SK-N-SH (cell line): ENCODE measurements at regions not wholly inside any gene's neighbourhood (a gene's known extent, or its start where the extent isn't known, plus 50 kb on each side); places are given as distances from the start of the nearest gene placed in this dataset.

Experiments used
- CTCF ChIA-PET: fragments of 300-600, 350-600 bp; formaldehyde crosslinking; extraction: SDS; loops from one replicate; lab custom pipeline; 2021; lab: Yijun Ruan, JAX
- POLR2A ChIA-PET: fragments of 350-600 bp; sonication (Branson Sonifier 250); formaldehyde crosslinking; extraction: SDS; loops from one replicate; lab custom pipeline; 2020; ENCODE audit warnings: antibody characterized with exemption, inconsistent platforms; lab: Yijun Ruan, JAX
- DNase-seq: peaks from one replicate; pipeline ENCODE4 v3.0.0; 2012
- H2AFZ ChIP-seq: fragments of 200-600 bp; sonication (generic); 2 replicates; pipeline ENCODE4 v1.8.1; 2016; ENCODE audit warnings: antibody characterized with exemption, mild to moderate bottlenecking, low read depth
- H3F3A ChIP-seq: fragments of 200-600 bp; sonication (generic); replicated peaks from 2 replicates; pipeline ENCODE3; 2016; ENCODE audit warnings: antibody characterized with exemption, mild to moderate bottlenecking; ENCODE audit not compliant: insufficient read depth
- H3K27ac ChIP-seq, 2 experiments: fragments of 200-500 bp in 1 of 2; fragments of 200-600 bp in 1 of 2; sonication (Bioruptor generic) in 1 of 2; sonication (generic), shearing (Covaris generic) in 1 of 2; 2 replicates each; pipeline versions ENCODE4 v1.5.1 to v1.6.1; 2014 to 2016; ENCODE audit warnings: low read depth in 2 of 2, inconsistent platforms in 1 of 2, low read length in 1 of 2, mild to moderate bottlenecking in 1 of 2, mixed read lengths in 1 of 2
- H3K27me3 ChIP-seq: fragments of 200-600 bp; sonication (generic), shearing (Covaris generic); 2 replicates; pipeline ENCODE4 v1.6.1; 2016; ENCODE audit warnings: mixed run types; ENCODE audit not compliant: insufficient read depth
- H3K36me3 ChIP-seq, 2 experiments: fragments of 200-500 bp in 1 of 2; fragments of 200-600 bp in 1 of 2; sonication (Bioruptor generic) in 1 of 2; sonication (generic) in 1 of 2; replicated peaks in 1 of 2; 2 replicates each; pipeline versions ENCODE3 to v1.5.1; 2014 to 2016; ENCODE audit warnings: low read length in 1 of 2, mild to moderate bottlenecking in 1 of 2; ENCODE audit not compliant: insufficient read depth in 2 of 2, control insufficient read depth in 1 of 2
- H3K4me1 ChIP-seq, 2 experiments: fragments of 200-500 bp in 1 of 2; fragments of 200-600 bp in 1 of 2; sonication (Bioruptor generic) in 1 of 2; sonication (generic), shearing (Covaris generic) in 1 of 2; 2 replicates each; pipeline versions ENCODE4 v1.5.1 to v1.6.1; 2014 to 2016; ENCODE audit warnings: low read depth in 1 of 2, low read length in 1 of 2, mixed run types in 1 of 2; ENCODE audit not compliant: insufficient read depth in 2 of 2, control insufficient read depth in 1 of 2
- H3K4me2 ChIP-seq: fragments of 200-600 bp; sonication (generic), shearing (Covaris generic); 2 replicates; pipeline ENCODE4 v1.6.1; 2017; ENCODE audit warnings: mixed run types
- H3K4me3 ChIP-seq, 2 experiments: fragments of 200-500 bp in 1 of 2; fragments of 200-600 bp in 1 of 2; sonication (Bioruptor generic) in 1 of 2; sonication (generic), shearing (Covaris generic) in 1 of 2; 2 replicates each; pipeline versions ENCODE4 v1.5.1 to v1.8.1; 2014 to 2016; ENCODE audit warnings: low read depth in 2 of 2, inconsistent platforms in 1 of 2, low read length in 1 of 2, mild to moderate bottlenecking in 1 of 2, mixed read lengths in 1 of 2, moderate library complexity in 1 of 2
- H3K79me2 ChIP-seq: fragments of 200-600 bp; sonication (generic); 2 replicates; pipeline ENCODE4 v1.8.1; 2017; ENCODE audit warnings: mild to moderate bottlenecking; ENCODE audit not compliant: insufficient read depth
- H3K9ac ChIP-seq: fragments of 200-600 bp; sonication (generic); 2 replicates; pipeline ENCODE4 v1.6.1; 2017; ENCODE audit warnings: mixed run types
- H3K9me2 ChIP-seq: fragments of 200-600 bp; sonication (generic); 2 replicates; pipeline ENCODE4 v1.6.1; 2017; ENCODE audit warnings: mixed run types
- H3K9me3 ChIP-seq: fragments of 200-600 bp; sonication (generic); 2 replicates; pipeline ENCODE4 v1.6.1; 2017; ENCODE audit warnings: mixed run types, mild to moderate bottlenecking, moderate library complexity
- H4K20me1 ChIP-seq: fragments of 200-600 bp; sonication (generic); 2 replicates; pipeline ENCODE4 v1.6.1; 2017; ENCODE audit warnings: mild to moderate bottlenecking, mixed run types; ENCODE audit not compliant: insufficient read depth
- FOSL2 ChIP-seq: IDR thresholded peaks from 2 replicates; pipeline ENCODE4 v1.4.0; 2012; ENCODE audit warnings: low read depth, mild to moderate bottlenecking, moderate library complexity, borderline replicate concordance
- FOXM1 ChIP-seq: IDR thresholded peaks from 2 replicates; pipeline ENCODE4 v1.4.0; 2012; ENCODE audit warnings: low read depth, mild to moderate bottlenecking
- NFIC ChIP-seq: IDR thresholded peaks from 2 replicates; pipeline ENCODE4 v1.4.0; 2012; ENCODE audit warnings: borderline replicate concordance
- RFX5 ChIP-seq: IDR thresholded peaks from 2 replicates; pipeline ENCODE4 v1.6.1; 2012; ENCODE audit warnings: mild to moderate bottlenecking, improper control_type of control experiment, low read length
- RXRA ChIP-seq: IDR thresholded peaks from 2 replicates; pipeline ENCODE4 v1.4.0; 2012; ENCODE audit warnings: low read depth, mild to moderate bottlenecking, borderline replicate concordance
- TEAD4 ChIP-seq: IDR thresholded peaks from 2 replicates; pipeline ENCODE4 v1.4.0; 2012; ENCODE audit warnings: mild to moderate bottlenecking, borderline replicate concordance; ENCODE audit not compliant: insufficient read depth
- WGBS: methylation state at CpG from one replicate; pipeline ENCODE4 v1.1.6; 2017; ENCODE audit warnings: low lambda C conversion rate; 5-methylcytosine and 5-hydroxymethylcytosine counted together
- TF ChIP-seq, protein P1 (sequence below): fragments of 150-350 bp; IDR thresholded peaks from 2 replicates; pipeline ENCODE4 v1.6.1; 2017; ENCODE audit warnings: antibody characterized with exemption, low read length, low read depth, borderline replicate concordance
- TF ChIP-seq, protein P2 (sequence below): IDR thresholded peaks from 2 replicates; pipeline ENCODE4 v1.4.0; 2012; ENCODE audit warnings: low read depth

DNA sequence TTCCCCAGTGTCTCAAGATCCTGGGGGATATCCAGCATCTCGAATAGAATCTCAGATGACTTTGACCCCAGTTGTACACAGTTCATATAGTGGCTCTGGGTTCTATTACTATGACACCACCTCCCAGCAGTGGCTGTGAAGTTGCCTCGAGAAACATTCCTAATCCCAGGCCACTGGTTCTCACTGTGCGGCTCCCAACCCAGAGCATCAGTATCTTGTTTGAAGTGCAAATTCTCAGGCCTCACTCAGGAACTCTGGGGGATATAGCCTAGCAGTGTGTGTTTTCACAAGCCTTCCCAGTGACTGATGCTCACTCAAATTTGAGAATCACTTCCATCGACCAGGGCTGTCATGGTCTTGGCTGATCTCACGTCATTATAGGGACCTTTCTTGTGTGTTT lies 69.3 kb upstream of the IGF1 start:
- ChIA-PET CTCF (no interaction called here), POLR2A (no interaction called here)
- WGBS: 53% methylated on average over 5 of the region's 5 CpGs

DNA sequence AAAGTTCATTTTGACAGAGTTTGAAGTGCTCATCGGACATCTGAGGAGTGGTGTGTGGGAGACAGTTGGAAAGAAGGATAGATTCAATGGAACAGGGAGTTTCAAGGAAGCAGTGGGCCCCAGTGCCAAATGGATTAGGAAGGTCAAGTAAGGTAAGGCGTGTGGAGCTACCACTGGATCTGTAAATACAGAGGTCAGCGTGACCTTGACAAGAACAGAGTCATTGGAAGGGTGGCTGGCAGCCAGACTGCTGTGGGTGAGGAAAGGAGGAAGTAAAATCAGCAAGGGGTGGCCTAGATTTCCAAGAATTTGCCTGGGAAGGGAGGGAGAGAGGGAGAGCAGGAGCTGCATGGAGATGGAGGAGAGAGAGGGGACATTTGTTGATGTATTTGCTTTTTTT lies 68.2 kb upstream of the IGF1 start:
- TF ChIP-seq, protein P1, sequence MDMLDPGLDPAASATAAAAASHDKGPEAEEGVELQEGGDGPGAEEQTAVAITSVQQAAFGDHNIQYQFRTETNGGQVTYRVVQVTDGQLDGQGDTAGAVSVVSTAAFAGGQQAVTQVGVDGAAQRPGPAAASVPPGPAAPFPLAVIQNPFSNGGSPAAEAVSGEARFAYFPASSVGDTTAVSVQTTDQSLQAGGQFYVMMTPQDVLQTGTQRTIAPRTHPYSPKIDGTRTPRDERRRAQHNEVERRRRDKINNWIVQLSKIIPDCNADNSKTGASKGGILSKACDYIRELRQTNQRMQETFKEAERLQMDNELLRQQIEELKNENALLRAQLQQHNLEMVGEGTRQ: no peak
- TF ChIP-seq NFIC (peak; percentile 30; the same call in 1 of the 2 replicates), RXRA (peak; percentile 64; the same call in 1 of the 2 replicates)
- H2AFZ ChIP-seq: 0 out of 2 replicates have a peak overlapping the region, but pooled peaks have one; percentile 11

More for the DNA sequence above, 69.3 kb upstream of the IGF1 start:
- H3K79me2 ChIP-seq: no peaks in the 10 kb centered on the region
- H3K27ac ChIP-seq: no peak overlapping the region
- H3K36me3 ChIP-seq: no peaks in the 10 kb centered on the region
- no peaks in the 10 kb centered on the region for H3K27me3 ChIP-seq
- H3K9me3 ChIP-seq: no peaks in the 10 kb centered on the region
- H3K9me2 ChIP-seq: no peaks in the 10 kb centered on the region
- no peak overlapping the region for H3K4me3 ChIP-seq
- no peak for DNase-seq
- H4K20me1 ChIP-seq: no peaks in the 10 kb centered on the region
- H3K9ac ChIP-seq: no peak overlapping the region
- peaks cover 0 to 22% of the 10 kb centered on the region in 2 experiments; a peak in 1 of 4 replicates for H3K4me1 ChIP-seq
- H2AFZ ChIP-seq: no peak overlapping the region; the same call in 1 of the 2 replicates
- H3F3A ChIP-seq: peaks cover under 1% of the 10 kb centered on the region
- no peak for TF ChIP-seq FOSL2
- TF ChIP-seq RFX5: no peak
- no peak for TF ChIP-seq FOXM1
- no peak for TF ChIP-seq TEAD4
- no peak for TF ChIP-seq NFIC
- TF ChIP-seq, protein P2, sequence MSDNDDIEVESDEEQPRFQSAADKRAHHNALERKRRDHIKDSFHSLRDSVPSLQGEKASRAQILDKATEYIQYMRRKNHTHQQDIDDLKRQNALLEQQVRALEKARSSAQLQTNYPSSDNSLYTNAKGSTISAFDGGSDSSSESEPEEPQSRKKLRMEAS: no peak
- TF ChIP-seq, protein P1: no peak
- TF ChIP-seq, all 33 proteins: peak for 0
- H3K4me2 ChIP-seq: no peak overlapping the region

More for the DNA sequence above, 68.2 kb upstream of the IGF1 start:
- Histone ChIP-seq H3K27me3 (no peaks in the 10 kb centered on the region), H3K4me3 (no peak overlapping the region), H3K9me3 (no peaks in the 10 kb centered on the region), H3K9ac (no peak overlapping the region), H3K4me1 (peaks cover 0 to 34% of the 10 kb centered on the region in 2 experiments; a peak in 1 of 4 replicates), H3K36me3 (no peaks in the 10 kb centered on the region), H3K9me2 (no peaks in the 10 kb centered on the region), H4K20me1 (no peaks in the 10 kb centered on the region), H3K4me2 (no peak overlapping the region; the same call in 1 of the 2 replicates), H3K27ac (no peak overlapping the region), H3F3A (peaks cover 11% of the 10 kb centered on the region), H3K79me2 (no peaks in the 10 kb centered on the region)
- ChIA-PET CTCF (no interaction called here), POLR2A (no interaction called here)
- WGBS: 31% methylated on average over 3 of the region's 3 CpGs
- DNase-seq: no peak
